Panc1 (cell line): ENCODE measurements at regions not wholly inside any gene's neighbourhood (a gene's known extent, or its start where the extent isn't known, plus 50 kb on each side); places are given as distances from the start of the nearest gene placed in this dataset.

Source experiments
- CTCF ChIP-seq: fragments of 450-650 bp; IDR thresholded peaks from 2 replicates; pipeline ENCODE4 v1.5.1; 2017; ENCODE audit warnings: mild to moderate bottlenecking
- POLR2AphosphoS5 ChIP-seq: IDR thresholded peaks from 2 replicates; pipeline ENCODE4 v1.6.1; 2012; ENCODE audit warnings: mild to moderate bottlenecking, low read depth, low read length, moderate library complexity
- SIN3A ChIP-seq: IDR thresholded peaks from 2 replicates; pipeline ENCODE4 v1.6.1; 2012; ENCODE audit warnings: low read depth, mild to moderate bottlenecking, low read length, moderate library complexity, borderline replicate concordance; ENCODE audit not compliant: insufficient read depth

DNA sequence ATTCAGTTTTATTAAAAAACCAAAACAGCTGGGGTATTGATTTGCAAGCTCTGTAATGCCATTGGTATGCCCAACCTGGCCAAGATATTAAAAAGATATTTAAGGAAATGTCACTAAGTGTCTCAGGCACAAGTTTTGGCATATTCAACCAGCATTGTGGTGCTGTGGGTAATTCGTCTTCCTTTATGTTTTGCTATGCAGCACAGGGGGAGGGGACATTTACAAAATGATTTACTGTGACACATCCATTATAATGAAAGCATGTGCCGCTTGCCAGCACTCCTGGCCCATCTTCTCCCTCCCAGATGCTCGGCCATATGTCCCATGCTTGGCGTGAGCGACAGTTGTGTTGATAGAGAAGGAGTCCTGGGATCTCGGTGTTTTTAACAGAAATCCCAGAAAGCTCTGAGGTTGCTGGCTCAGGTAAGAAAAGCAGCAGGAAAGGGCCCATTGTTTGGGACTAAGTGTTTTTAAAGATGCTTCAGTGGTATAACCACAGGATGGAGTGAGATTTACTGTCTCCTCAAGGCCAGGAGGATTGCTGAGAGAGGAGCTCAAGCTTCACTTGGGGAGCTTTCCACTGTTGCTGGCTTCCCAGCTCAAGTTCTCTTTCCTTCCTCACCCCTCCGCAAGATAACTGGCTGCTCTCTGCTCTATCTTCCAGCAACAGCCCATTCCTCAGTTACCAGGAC, 158.2 kb upstream of the TSC22D2 start:
- TF ChIP-seq CTCF (no peak), SIN3A (no peak), POLR2AphosphoS5 (no peak)
